ENCODE measurements at regions not wholly inside any gene's neighbourhood (a gene's known extent, or its start where the extent isn't known, plus 50 kb on each side); places are given as distances from the start of the nearest gene placed in this dataset.

DNA sequence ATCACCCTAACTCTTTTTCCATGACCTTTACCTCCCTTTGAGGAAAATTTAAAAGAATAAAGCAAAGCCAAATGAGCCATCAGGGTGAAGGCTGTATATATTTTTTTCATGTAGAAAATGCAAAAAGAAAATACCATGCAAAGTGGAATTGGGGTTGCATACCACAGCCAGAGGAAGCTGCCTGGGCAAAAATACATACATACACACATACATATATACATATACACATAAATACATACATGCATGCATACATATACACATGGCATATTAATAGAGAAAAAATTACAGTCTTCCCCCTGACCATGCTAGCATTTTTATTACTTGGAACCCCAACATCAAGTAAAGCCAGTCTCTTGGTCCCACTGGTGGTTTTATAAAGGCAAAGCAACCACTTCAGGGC is 63.7 kb upstream of the TMCO5A start:
- Histone ChIP-seq H3K27me3 (ENCODE audit: insufficient read depth, poor library complexity, severe bottlenecking) (no peaks in the 10 kb centered on the region), H3K4me3 (replicated peaks; ENCODE audit: insufficient read depth, low read length) (no peak overlapping the region), H3K27ac (replicated peaks) (no peak overlapping the region)
- no peak for DNase-seq (ENCODE audit: low read depth in 1 of 2, low spot score in 1 of 2)
- TF ChIP-seq POLR2AphosphoS5 (IDR thresholded peaks at IDR 0.05; ENCODE audit: low read depth): no peak
- TF ChIP-seq REST (IDR thresholded peaks at IDR 0.05; ENCODE audit: insufficient replicate concordance, low read depth): no peak
- TF ChIP-seq SPI1 (IDR thresholded peaks at IDR 0.05; ENCODE audit: borderline replicate concordance, low read depth): no peak
- no peak for TF ChIP-seq GABPA (IDR thresholded peaks at IDR 0.05; ENCODE audit: low read depth)
- TF ChIP-seq, protein P1, sequence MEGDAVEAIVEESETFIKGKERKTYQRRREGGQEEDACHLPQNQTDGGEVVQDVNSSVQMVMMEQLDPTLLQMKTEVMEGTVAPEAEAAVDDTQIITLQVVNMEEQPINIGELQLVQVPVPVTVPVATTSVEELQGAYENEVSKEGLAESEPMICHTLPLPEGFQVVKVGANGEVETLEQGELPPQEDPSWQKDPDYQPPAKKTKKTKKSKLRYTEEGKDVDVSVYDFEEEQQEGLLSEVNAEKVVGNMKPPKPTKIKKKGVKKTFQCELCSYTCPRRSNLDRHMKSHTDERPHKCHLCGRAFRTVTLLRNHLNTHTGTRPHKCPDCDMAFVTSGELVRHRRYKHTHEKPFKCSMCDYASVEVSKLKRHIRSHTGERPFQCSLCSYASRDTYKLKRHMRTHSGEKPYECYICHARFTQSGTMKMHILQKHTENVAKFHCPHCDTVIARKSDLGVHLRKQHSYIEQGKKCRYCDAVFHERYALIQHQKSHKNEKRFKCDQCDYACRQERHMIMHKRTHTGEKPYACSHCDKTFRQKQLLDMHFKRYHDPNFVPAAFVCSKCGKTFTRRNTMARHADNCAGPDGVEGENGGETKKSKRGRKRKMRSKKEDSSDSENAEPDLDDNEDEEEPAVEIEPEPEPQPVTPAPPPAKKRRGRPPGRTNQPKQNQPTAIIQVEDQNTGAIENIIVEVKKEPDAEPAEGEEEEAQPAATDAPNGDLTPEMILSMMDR (IDR thresholded peaks at IDR 0.05; ENCODE audit: insufficient read depth, low read length): no peak

DNA sequence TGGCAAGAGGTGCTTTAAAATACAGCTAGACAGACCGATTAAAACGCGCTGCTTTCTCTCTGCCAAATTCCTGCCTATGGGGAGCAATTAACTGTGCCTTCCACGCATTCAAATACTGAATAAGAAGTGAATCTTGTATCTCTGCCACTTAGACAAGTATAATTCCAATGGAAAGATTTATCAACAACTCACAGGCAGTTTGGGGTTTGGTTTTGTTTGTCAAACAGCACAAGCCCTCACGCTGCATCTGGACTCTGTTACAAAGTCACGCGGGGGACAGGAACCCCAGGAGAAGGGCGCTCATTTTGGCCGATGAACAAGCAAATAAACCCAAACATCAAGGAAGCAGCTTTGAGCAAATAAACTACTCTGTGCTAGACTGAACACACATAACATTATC is 61.8 kb upstream of the TMCO5A start:
- Histone ChIP-seq H3K4me3 (replicated peaks; ENCODE audit: insufficient read depth, low read length) (no peak overlapping the region), H3K27ac (replicated peaks) (no peak overlapping the region), H3K27me3 (ENCODE audit: insufficient read depth, poor library complexity, severe bottlenecking) (no peaks in the 10 kb centered on the region)
- no peak for DNase-seq (ENCODE audit: low read depth in 1 of 2, low spot score in 1 of 2)
- TF ChIP-seq SPI1 (IDR thresholded peaks at IDR 0.05; ENCODE audit: borderline replicate concordance, low read depth): no peak
- no peak for TF ChIP-seq REST (IDR thresholded peaks at IDR 0.05; ENCODE audit: insufficient replicate concordance, low read depth)
- TF ChIP-seq, protein P1 (IDR thresholded peaks at IDR 0.05; ENCODE audit: insufficient read depth, low read length): no peak
- TF ChIP-seq POLR2AphosphoS5 (IDR thresholded peaks at IDR 0.05; ENCODE audit: low read depth): no peak
- TF ChIP-seq GABPA (IDR thresholded peaks at IDR 0.05; ENCODE audit: low read depth): no peak

- Histone ChIP-seq H3K27ac (replicated peaks) (no peak overlapping the region), H3K4me3 (replicated peaks; ENCODE audit: insufficient read depth, low read length) (no peak overlapping the region), H3K27me3 (ENCODE audit: insufficient read depth, poor library complexity, severe bottlenecking) (no peaks in the 10 kb centered on the region)
- TF ChIP-seq GABPA (IDR thresholded peaks at IDR 0.05; ENCODE audit: low read depth): no peak
- TF ChIP-seq, protein P1 (IDR thresholded peaks at IDR 0.05; ENCODE audit: insufficient read depth, low read length): no peak
- DNase-seq (ENCODE audit: low read depth in 1 of 2, low spot score in 1 of 2): no peak
Observed at GRCh38 chr15:37873336-37873735, 61.1 kb upstream of the TMCO5A start.

GRCh38 chr15:37876900-37877299 is 57.5 kb upstream of the TMCO5A start:
- H3K27ac ChIP-seq (replicated peaks): no peak overlapping the region
- no peak for DNase-seq (ENCODE audit: low read depth in 1 of 2, low spot score in 1 of 2)
- H3K4me3 ChIP-seq (replicated peaks; ENCODE audit: insufficient read depth, low read length): no peak overlapping the region
- no peaks in the 10 kb centered on the region for H3K27me3 ChIP-seq (ENCODE audit: insufficient read depth, poor library complexity, severe bottlenecking)
- TF ChIP-seq GABPA (IDR thresholded peaks at IDR 0.05; ENCODE audit: low read depth): no peak
- TF ChIP-seq POLR2AphosphoS5 (IDR thresholded peaks at IDR 0.05; ENCODE audit: low read depth): no peak
- no peak for TF ChIP-seq REST (IDR thresholded peaks at IDR 0.05; ENCODE audit: insufficient replicate concordance, low read depth)
- no peak for TF ChIP-seq SPI1 (IDR thresholded peaks at IDR 0.05; ENCODE audit: borderline replicate concordance, low read depth)
- TF ChIP-seq, protein P1 (IDR thresholded peaks at IDR 0.05; ENCODE audit: insufficient read depth, low read length): no peak

Measured in HL-60 (cell line).